Omental fat pad (tissue), 3 donors: ENCODE measurements at regions not wholly inside any gene's neighbourhood (a gene's known extent, or its start where the extent isn't known, plus 50 kb on each side); places are given as distances from the start of the nearest gene placed in this dataset.

ENCODE experiments used
- ATAC-seq: fragments of 150-250 bp; one replicate; pipeline ENCODE4 v1.9.1; 2016; ENCODE audit warnings: mild to moderate bottlenecking, moderate library complexity; ENCODE audit not compliant: low FRiP score
- DNase-seq: peaks from one replicate; pipeline ENCODE4 v3.0.0-alpha.2; 2019; ENCODE audit warnings: low spot score
- CTCF ChIP-seq, 3 donors: fragments of 450-650 bp; IDR thresholded peaks; one replicate each; pipeline ENCODE4 v1.5.1; 2016 to 2017; ENCODE audit warnings: antibody characterized with exemption in 3 of 3, mild to moderate bottlenecking in 3 of 3, moderate library complexity in 2 of 3

- no peak for ATAC-seq
- DNase-seq: no peak
- TF ChIP-seq CTCF (IDR thresholded peaks at IDR 0.05): no peak
These were observed 233.0 kb upstream of the POU1F1 start for GRCh38 chr3:87509401-87509800.

GRCh38 chr3:87508921-87509320 is 232.5 kb upstream of the POU1F1 start:
- ATAC-seq (no peak), DNase-seq (no peak)
- TF ChIP-seq CTCF (IDR thresholded peaks at IDR 0.05): no peak

- TF ChIP-seq CTCF (IDR thresholded peaks at IDR 0.05): no peak
- ATAC-seq: no peak
- no peak for DNase-seq
These were observed 231.4 kb upstream of the POU1F1 start for GRCh38 chr3:87507753-87508152.

- ATAC-seq: no peak
- no peak for TF ChIP-seq CTCF (IDR thresholded peaks at IDR 0.05)
- DNase-seq: no peak
These were observed 227.6 kb upstream of the POU1F1 start for GRCh38 chr3:87503900-87504498.

- no peak for DNase-seq
- no peak for TF ChIP-seq CTCF (IDR thresholded peaks at IDR 0.05)
- no peak for ATAC-seq
These were observed 224.7 kb upstream of the POU1F1 start for GRCh38 chr3:87501076-87501475.

GRCh38 chr3:87498358-87499080 is 222.1 kb upstream of the POU1F1 start:
- no peak for TF ChIP-seq CTCF (IDR thresholded peaks at IDR 0.05)
- no peak for ATAC-seq

GRCh38 chr3:87495938-87496337 is 219.6 kb upstream of the POU1F1 start:
- no peak for TF ChIP-seq CTCF (IDR thresholded peaks at IDR 0.05)
- no peak for DNase-seq

More at GRCh38 chr3:87498358-87499080, 222.1 kb upstream of the POU1F1 start:
- no peak for DNase-seq

More at GRCh38 chr3:87495938-87496337, 219.6 kb upstream of the POU1F1 start:
- ATAC-seq: no peak
